ENCODE measurements at regions not wholly inside any gene's neighbourhood (a gene's known extent, or its start where the extent isn't known, plus 50 kb on each side); places are given as distances from the start of the nearest gene placed in this dataset.

- no peak for DNase-seq
These were observed 62.7 kb upstream of the TANC1 start for GRCh38 chr2:158905784-158906183.

DNA sequence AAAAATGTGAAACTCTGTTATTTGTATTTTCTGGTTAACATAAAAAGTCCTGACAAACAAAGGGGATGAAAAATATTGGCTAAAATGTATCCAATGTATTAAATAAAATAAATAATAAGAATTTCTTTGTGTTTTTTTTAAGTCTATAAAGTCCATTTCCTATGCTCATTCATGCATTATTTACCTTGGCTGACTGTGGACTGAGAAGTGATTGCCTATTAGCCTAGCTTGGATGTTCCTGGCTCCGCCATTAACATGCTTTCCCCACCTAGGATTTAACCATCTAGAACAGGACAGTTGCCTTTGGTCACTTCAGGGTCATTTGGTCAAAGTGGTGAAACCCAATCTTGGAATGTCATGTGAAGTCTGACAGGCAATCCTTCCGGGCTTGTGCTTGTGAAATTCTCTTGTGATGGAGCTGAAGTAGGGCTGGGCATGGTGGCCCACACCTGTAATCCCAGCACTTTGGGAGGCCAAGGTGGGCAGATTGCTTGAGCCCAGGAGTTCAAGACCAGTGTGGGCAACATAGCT lies 60.4 kb upstream of the TANC1 start:
- DNase-seq: no peak

GRCh38 chr2:158912112-158912511 lies 56.3 kb upstream of the TANC1 start:
- DNase-seq: no peak

DNA sequence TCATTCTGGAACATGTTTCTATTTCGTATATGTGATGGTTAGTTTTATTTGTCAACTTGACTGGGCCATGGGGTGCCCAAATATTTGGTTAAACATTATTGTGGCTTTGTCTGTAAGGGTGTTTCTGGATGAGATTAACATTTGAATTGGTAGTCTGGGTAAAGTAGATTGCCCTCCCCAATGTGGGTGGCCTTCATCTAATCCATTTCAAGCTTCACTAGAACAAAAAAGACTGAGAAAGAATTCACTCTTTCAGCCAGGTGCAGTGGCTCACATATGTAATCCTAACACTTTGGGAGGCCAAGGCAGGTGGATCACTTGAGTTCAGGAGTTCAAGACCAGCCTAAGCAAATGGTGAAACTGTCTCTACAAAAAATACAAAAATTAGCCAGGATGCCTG lies 55.7 kb upstream of the TANC1 start:
- no peak for DNase-seq

- DNase-seq: no peak
These were observed 54.4 kb upstream of the TANC1 start for GRCh38 chr2:158914066-158914465.

- no peak for DNase-seq
These were observed 53.7 kb upstream of the TANC1 start for GRCh38 chr2:158914731-158915130.

DNA sequence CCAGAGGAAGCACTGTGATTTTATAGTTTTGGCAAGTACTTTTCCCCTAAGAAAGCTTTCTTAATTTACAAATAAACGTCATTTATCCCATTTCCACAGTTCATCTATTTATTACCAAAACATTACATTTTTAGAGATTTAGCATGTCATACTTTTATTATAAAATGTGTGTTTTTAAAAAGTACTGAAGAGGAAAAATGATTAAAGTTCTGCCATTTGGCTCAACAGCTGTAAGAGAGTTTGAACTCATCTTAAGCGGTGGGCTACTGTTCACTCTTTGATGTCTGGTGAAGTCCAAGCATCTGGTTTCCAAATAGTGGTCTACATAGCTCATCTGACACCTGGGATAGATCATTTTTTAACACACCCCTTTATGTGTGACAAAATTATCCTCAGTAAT lies 51.3 kb upstream of the TANC1 start:
- no peak for DNase-seq

- DNase-seq: no peak
These were observed 50.0 kb upstream of the TANC1 start for GRCh38 chr2:158918452-158918851.
